Naive thymus-derived CD8-positive, alpha-beta T cell (primary cell): ENCODE measurements at regions not wholly inside any gene's neighbourhood (a gene's known extent, or its start where the extent isn't known, plus 50 kb on each side); places are given as distances from the start of the nearest gene placed in this dataset.
"Not testable (repeated sequence)": the region's sequence is repeated elsewhere in the genome, so short reads cannot be mapped to it uniquely, and the experiment has no call there.

Source experiments
- ATAC-seq, 2 donors: fragments of 150-1000 bp; cut with Tn5 transposase in 1 of 2; sonication (Bioruptor Pico), chemical (Tn5 transposase) in 1 of 2; 1 replicate in 1 of 2; 2 replicates in 1 of 2; pipeline ENCODE4 v1.10.0; 2021; ENCODE audit warnings: mild to moderate bottlenecking in 2 of 2, moderate library complexity in 2 of 2
- POLR2A ChIA-PET: fragments of 350-600 bp; sonication (Branson Sonifier 250); formaldehyde crosslinking; loops from one replicate; lab custom pipeline; 2021; ENCODE audit warnings: antibody characterized with exemption; lab: Charles Lee
- DNase-seq, 10 donors: peaks; one replicate each; pipeline versions ENCODE4 v3.0.0 to v3.0.0-alpha.2; 2020 to 2022
- H3K27ac Mint-ChIP-seq, 10 donors: one replicate each; pipeline ENCODE4 v1.8.0; 2020 to 2022; ENCODE audit warnings: mild to moderate bottlenecking in 10 of 10, mixed read lengths in 10 of 10, moderate library complexity in 4 of 10, inconsistent platforms in 1 of 10
- H3K27me3 Mint-ChIP-seq, 5 donors: one replicate each; pipeline ENCODE4 v1.8.0; 2021 to 2022; ENCODE audit warnings: mixed read lengths in 5 of 5
- H3K36me3 Mint-ChIP-seq, 3 donors: one replicate each; pipeline ENCODE4 v1.8.0; 2020 to 2022; ENCODE audit warnings: mixed read lengths in 3 of 3, mild to moderate bottlenecking in 2 of 3, inconsistent platforms in 1 of 3
- H3K4me1 Mint-ChIP-seq, 4 donors: one replicate each; pipeline ENCODE4 v1.8.0; 2021 to 2022; ENCODE audit warnings: mixed read lengths in 4 of 4
- H3K4me3 Mint-ChIP-seq, 10 donors: one replicate each; pipeline ENCODE4 v1.8.0; 2020 to 2022; ENCODE audit warnings: mild to moderate bottlenecking in 10 of 10, mixed read lengths in 10 of 10, moderate library complexity in 6 of 10, inconsistent platforms in 1 of 10
- H3K9me3 Mint-ChIP-seq, 9 donors: one replicate each; pipeline ENCODE4 v1.8.0; 2020 to 2022; ENCODE audit warnings: mixed read lengths in 9 of 9, mild to moderate bottlenecking in 3 of 9, inconsistent platforms in 1 of 9, moderate library complexity in 1 of 9

- DNase-seq (no peak), ATAC-seq (no peak)
- H3K4me3 Mint-ChIP-seq, result no peak overlapping the region
- H3K27me3 Mint-ChIP-seq, result no peaks in the 10 kb centered on the region
- H3K36me3 Mint-ChIP-seq, result no peaks in the 10 kb centered on the region
- H3K4me1 Mint-ChIP-seq, result no peaks in the 10 kb centered on the region
- H3K27ac Mint-ChIP-seq, result no peak overlapping the region
- POLR2A ChIA-PET, result no interaction called here
- H3K9me3 Mint-ChIP-seq, result peaks cover 0 to 15% (median 0%) of the 10 kb centered on the region in 9 donors
Measured at GRCh38 chr5:117761186-117761585, 1186.6 kb upstream of the SEMA6A start.

DNA sequence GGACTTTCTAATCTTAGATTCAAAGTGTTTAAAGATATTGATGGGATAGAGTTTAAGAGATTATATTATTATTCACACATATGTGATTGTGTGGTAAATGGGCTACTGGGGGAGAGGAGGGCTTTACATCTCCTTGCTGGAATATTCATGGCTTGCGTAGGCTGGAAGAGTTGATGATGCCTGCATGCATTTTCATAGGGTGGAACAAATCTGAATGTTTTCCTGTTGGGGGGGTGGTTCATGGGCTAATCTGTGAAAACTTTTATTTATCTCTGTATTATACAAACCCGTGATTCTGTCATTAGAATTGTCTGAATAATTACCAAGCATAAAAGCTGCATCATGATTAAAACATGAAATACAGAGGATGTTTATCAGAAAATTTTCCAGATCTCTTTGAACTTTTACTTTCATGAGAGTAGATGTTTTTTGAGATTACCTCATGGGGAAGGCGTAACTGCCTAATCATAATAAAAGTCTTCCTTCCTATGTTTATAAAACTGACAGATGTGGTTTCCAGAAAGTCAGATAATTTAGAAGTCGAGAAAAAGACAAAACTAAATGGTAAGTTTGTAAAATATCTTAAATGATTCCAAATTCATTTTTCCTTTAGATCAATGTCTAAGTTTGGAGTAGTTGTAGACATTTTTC lies 1185.4 kb upstream of the SEMA6A start:
- ATAC-seq, result no peak
- Mint-ChIP-seq H3K9me3 (peaks cover 0 to 15% (median 2%) of the 10 kb centered on the region in 9 donors), H3K36me3 (no peaks in the 10 kb centered on the region), H3K4me3 (no peak overlapping the region), H3K27me3 (no peaks in the 10 kb centered on the region), H3K4me1 (no peaks in the 10 kb centered on the region), H3K27ac (no peak overlapping the region)
- POLR2A ChIA-PET, result no interaction called here
- DNase-seq, result no peak

DNA sequence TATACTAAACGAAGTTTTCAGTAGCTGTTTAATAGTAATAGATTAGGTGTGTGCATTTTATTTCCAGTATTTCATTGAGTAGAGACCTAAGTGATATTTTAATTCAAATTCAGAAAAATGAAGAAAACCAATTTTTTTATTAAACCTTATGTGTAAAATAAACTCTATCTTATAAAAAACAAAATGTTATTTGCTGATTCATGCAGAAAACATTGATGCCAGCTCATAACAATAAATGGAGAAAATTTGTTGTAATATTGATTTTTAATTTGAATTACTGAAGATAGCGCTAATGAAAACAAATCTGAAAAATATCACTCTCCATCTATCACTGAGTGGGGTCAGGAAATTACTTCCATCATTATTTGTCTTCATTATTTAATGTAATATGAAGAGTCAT lies 1177.8 kb upstream of the SEMA6A start:
- no peak for ATAC-seq
- Mint-ChIP-seq H3K36me3 (no peaks in the 10 kb centered on the region), H3K27me3 (no peaks in the 10 kb centered on the region), H3K4me1 (no peaks in the 10 kb centered on the region), H3K4me3 (no peak overlapping the region), H3K9me3 (peaks cover 0 to 13% (median 3%) of the 10 kb centered on the region in 9 donors), H3K27ac (no peak overlapping the region)
- DNase-seq, result no peak
- POLR2A ChIA-PET, result no interaction called here

GRCh38 chr5:117748336-117748735 lies 1173.7 kb upstream of the SEMA6A start:
- ATAC-seq, result no peak
- Mint-ChIP-seq H3K4me1 (no peaks in the 10 kb centered on the region), H3K27me3 (no peaks in the 10 kb centered on the region), H3K4me3 (no peak overlapping the region), H3K27ac (no peak overlapping the region), H3K9me3 (peaks cover 0 to 9% (median 1%) of the 10 kb centered on the region in 9 donors), H3K36me3 (no peaks in the 10 kb centered on the region)
- POLR2A ChIA-PET, result no interaction called here
- no peak for DNase-seq

- no peaks in the 10 kb centered on the region for H3K36me3 Mint-ChIP-seq
- POLR2A ChIA-PET, result no interaction called here
Measured at GRCh38 chr5:117743337-117743736, 1168.7 kb upstream of the SEMA6A start.

GRCh38 chr5:117741655-117742206 lies 1167.1 kb upstream of the SEMA6A start:
- no peaks in the 10 kb centered on the region for H3K36me3 Mint-ChIP-seq
- ATAC-seq (no peak), DNase-seq (no peak)
- no peaks in the 10 kb centered on the region for H3K4me1 Mint-ChIP-seq
- H3K4me3 Mint-ChIP-seq, result no peak overlapping the region
- peaks cover 0 to 14% (median 6%) of the 10 kb centered on the region in 9 donors for H3K9me3 Mint-ChIP-seq
- H3K27me3 Mint-ChIP-seq, result no peaks in the 10 kb centered on the region
- POLR2A ChIA-PET, result no interaction called here
- H3K27ac Mint-ChIP-seq, result no peak overlapping the region

More at GRCh38 chr5:117743337-117743736, 1168.7 kb upstream of the SEMA6A start:
- Mint-ChIP-seq H3K27ac (no peak overlapping the region), H3K9me3 (peaks cover 0 to 8% (median 4%) of the 10 kb centered on the region in 9 donors), H3K27me3 (no peaks in the 10 kb centered on the region), H3K4me3 (no peak overlapping the region), H3K4me1 (no peaks in the 10 kb centered on the region)
- ATAC-seq (no peak), DNase-seq (no peak)

GRCh38 chr5:117740268-117740667 lies 1165.6 kb upstream of the SEMA6A start:
- POLR2A ChIA-PET, result no interaction called here
- Mint-ChIP-seq H3K4me3 (no peak overlapping the region), H3K4me1 (no peaks in the 10 kb centered on the region), H3K27ac (no peak overlapping the region), H3K36me3 (no peaks in the 10 kb centered on the region), H3K9me3 (peaks cover 0 to 14% (median 6%) of the 10 kb centered on the region in 9 donors), H3K27me3 (no peaks in the 10 kb centered on the region)
- ATAC-seq (no peak), DNase-seq (no peak)

DNA sequence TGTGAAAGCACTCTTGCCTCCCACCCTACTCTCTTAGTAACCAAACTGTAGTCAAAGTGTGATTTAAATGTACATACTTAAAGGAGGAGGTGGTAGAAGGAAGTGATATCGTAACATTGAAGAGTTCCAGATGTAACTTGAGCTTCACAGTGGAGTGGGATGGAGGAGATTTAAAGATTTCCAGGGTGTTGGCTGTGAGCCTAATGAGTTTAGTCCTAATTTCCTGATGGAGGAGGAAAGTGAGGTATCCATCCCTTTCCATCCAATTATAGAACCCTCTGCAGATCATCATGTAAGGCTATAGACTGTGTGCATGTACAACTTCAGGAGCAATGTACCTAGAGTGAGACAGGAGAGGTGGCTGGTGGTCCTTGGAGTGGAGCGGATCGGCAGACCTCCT lies 1163.9 kb upstream of the SEMA6A start:
- peaks cover 0 to 15% (median 4%) of the 10 kb centered on the region in 9 donors for H3K9me3 Mint-ChIP-seq
- no peak overlapping the region for H3K27ac Mint-ChIP-seq
- POLR2A ChIA-PET, result no interaction called here
- H3K4me3 Mint-ChIP-seq, result no peak overlapping the region
- no peaks in the 10 kb centered on the region for H3K4me1 Mint-ChIP-seq
- no peak for DNase-seq
- no peak for ATAC-seq
- no peaks in the 10 kb centered on the region for H3K36me3 Mint-ChIP-seq
- no peaks in the 10 kb centered on the region for H3K27me3 Mint-ChIP-seq

- Mint-ChIP-seq H3K36me3 (no peaks in the 10 kb centered on the region), H3K4me1 (no peaks in the 10 kb centered on the region), H3K9me3 (peaks cover 0 to 19% (median 4%) of the 10 kb centered on the region in 9 donors), H3K27ac (no peak overlapping the region), H3K27me3 (no peaks in the 10 kb centered on the region), H3K4me3 (no peak overlapping the region)
- POLR2A ChIA-PET, result no interaction called here
- ATAC-seq (no peak), DNase-seq (no peak)
Measured at GRCh38 chr5:117736698-117737097, 1162.1 kb upstream of the SEMA6A start.

DNA sequence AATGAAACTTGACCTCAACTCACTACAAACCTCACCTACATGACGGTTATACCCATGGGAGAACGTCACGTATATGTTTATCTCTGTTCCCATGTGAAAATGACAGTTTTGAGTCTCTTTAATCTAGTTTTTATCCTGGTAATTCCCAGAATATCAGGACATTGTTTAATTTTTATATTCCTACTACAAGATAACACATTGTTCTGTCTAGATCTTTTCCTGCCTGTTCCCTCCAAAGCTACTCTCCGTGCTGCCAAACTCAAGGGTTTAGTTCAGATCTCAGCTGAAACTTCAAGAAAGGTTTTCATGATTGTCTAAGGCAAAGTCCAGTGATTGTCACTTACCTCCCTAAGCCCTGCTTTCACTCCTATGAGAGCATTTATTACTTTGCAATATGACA lies 1159.4 kb upstream of the SEMA6A start:
- H3K27ac Mint-ChIP-seq, result no peak overlapping the region

GRCh38 chr5:117733051-117733450 lies 1158.4 kb upstream of the SEMA6A start:
- no peaks in the 10 kb centered on the region for H3K36me3 Mint-ChIP-seq
- peaks cover 0 to 23% (median 4%) of the 10 kb centered on the region in 9 donors for H3K9me3 Mint-ChIP-seq
- ATAC-seq (no peak), DNase-seq (no peak)
- H3K27ac Mint-ChIP-seq, result no peak overlapping the region
- no peak overlapping the region for H3K4me3 Mint-ChIP-seq
- no peaks in the 10 kb centered on the region for H3K27me3 Mint-ChIP-seq
- POLR2A ChIA-PET, result no interaction called here
- H3K4me1 Mint-ChIP-seq, result no peaks in the 10 kb centered on the region

More for the DNA sequence above, 1159.4 kb upstream of the SEMA6A start:
- Mint-ChIP-seq H3K36me3 (no peaks in the 10 kb centered on the region), H3K27me3 (no peaks in the 10 kb centered on the region), H3K4me3 (no peak overlapping the region), H3K9me3 (peaks cover 0 to 29% (median 5%) of the 10 kb centered on the region in 9 donors), H3K4me1 (no peaks in the 10 kb centered on the region)
- ATAC-seq, result no peak
- DNase-seq, result no peak
- POLR2A ChIA-PET, result no interaction called here

GRCh38 chr5:117732264-117732663 lies 1157.6 kb upstream of the SEMA6A start:
- H3K9me3 Mint-ChIP-seq, result peaks cover 0 to 23% (median 5%) of the 10 kb centered on the region in 9 donors
- no peaks in the 10 kb centered on the region for H3K4me1 Mint-ChIP-seq
- ATAC-seq (no peak), DNase-seq (no peak)
- POLR2A ChIA-PET, result no interaction called here
- no peak overlapping the region for H3K4me3 Mint-ChIP-seq
- no peaks in the 10 kb centered on the region for H3K36me3 Mint-ChIP-seq
- no peaks in the 10 kb centered on the region for H3K27me3 Mint-ChIP-seq
- H3K27ac Mint-ChIP-seq, result no peak overlapping the region

GRCh38 chr5:117731446-117731845 lies 1156.8 kb upstream of the SEMA6A start:
- Mint-ChIP-seq H3K27ac (no peak overlapping the region), H3K9me3 (peaks cover 0 to 23% (median 5%) of the 10 kb centered on the region in 9 donors), H3K4me3 (no peak overlapping the region), H3K36me3 (no peaks in the 10 kb centered on the region), H3K27me3 (no peaks in the 10 kb centered on the region), H3K4me1 (no peaks in the 10 kb centered on the region)
- ATAC-seq, result no peak
- no peak for DNase-seq
- POLR2A ChIA-PET, result no interaction called here

DNA sequence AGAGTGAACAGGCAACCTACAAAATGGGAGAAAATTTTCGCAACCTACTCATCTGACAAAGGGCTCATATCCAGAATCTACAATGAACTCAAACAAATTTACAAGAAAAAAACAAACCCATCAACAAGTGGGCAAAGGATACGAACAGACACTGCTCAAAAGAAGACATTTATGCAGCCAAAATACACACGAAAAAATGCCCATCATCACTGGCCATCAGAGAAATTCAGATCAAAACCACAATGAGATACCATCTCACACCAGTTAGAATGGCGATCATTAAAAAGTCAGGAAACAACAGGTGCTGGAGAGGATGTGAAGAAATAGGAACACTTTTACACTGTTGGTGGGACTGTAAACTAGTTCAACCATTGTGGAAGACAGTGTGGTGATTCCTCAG lies 1146.2 kb upstream of the SEMA6A start:
- H3K4me3 Mint-ChIP-seq, DNase-seq, H3K4me1 Mint-ChIP-seq, H3K36me3 Mint-ChIP-seq, ATAC-seq, POLR2A ChIA-PET, H3K27ac Mint-ChIP-seq, H3K27me3 Mint-ChIP-seq: not testable (repeated sequence)
- H3K9me3 Mint-ChIP-seq, result peaks cover 0 to 43% (median 10%) of the 10 kb centered on the region in 9 donors
